H1 (cell line): ENCODE measurements at regions not wholly inside any gene's neighbourhood (a gene's known extent, or its start where the extent isn't known, plus 50 kb on each side); places are given as distances from the start of the nearest gene placed in this dataset.

Experiments used
- CTCF ChIA-PET: fragments of 300-600 bp; sonication (Branson Sonifier 250); formaldehyde crosslinking; loops from one replicate; lab custom pipeline; 2021; ENCODE audit not compliant: partially characterized antibody; lab: Charles Lee
- POLR2A ChIA-PET: fragments of 300-600 bp; sonication (Branson Sonifier 250); formaldehyde crosslinking; loops from one replicate; lab custom pipeline; 2021; ENCODE audit warnings: inconsistent platforms; ENCODE audit not compliant: partially characterized antibody; lab: Charles Lee
- DNase-seq, 2 experiments: peaks; one replicate each; pipeline versions ENCODE4 v3.0.0 to v3.0.0-alpha.2; 2010 to 2022; ENCODE audit warnings: low spot score in 2 of 2, low read depth in 1 of 2, mixed read lengths in 1 of 2
- FAIRE-seq: peaks from 2 replicates; lab custom pipeline; 2011; peaks lifted over from hg19 to GRCh38; lab: Jason Lieb, UNC
- H2AFZ ChIP-seq: 2 replicates; pipeline ENCODE4 v1.8.1; 2012; ENCODE audit warnings: low read length, inconsistent platforms
- H2AK5ac ChIP-seq: 2 replicates; pipeline ENCODE4 v1.6.1; 2013; ENCODE audit warnings: low read depth, low read length
- H2BK120ac ChIP-seq: replicated peaks from 2 replicates; pipeline ENCODE3; 2013; ENCODE audit warnings: low read depth, low read length, inconsistent platforms
- H2BK12ac ChIP-seq: 2 replicates; pipeline ENCODE4 v1.6.1; 2013; ENCODE audit warnings: low read depth, low read length
- H2BK15ac ChIP-seq: 2 replicates; pipeline ENCODE4 v1.6.1; 2013; ENCODE audit warnings: low read length
- H2BK20ac ChIP-seq: 2 replicates; pipeline ENCODE4 v1.6.1; 2013; ENCODE audit warnings: low read length
- H2BK5ac ChIP-seq: 2 replicates; pipeline ENCODE4 v1.6.1; 2013; ENCODE audit warnings: low read depth, low read length
- H3K14ac ChIP-seq: 2 replicates; pipeline ENCODE4 v1.6.1; 2013; ENCODE audit warnings: inconsistent platforms; ENCODE audit not compliant: insufficient read length
- H3K18ac ChIP-seq: 2 replicates; pipeline ENCODE4 v1.6.1; 2013; ENCODE audit warnings: low read length; ENCODE audit errors: extremely low read depth
- H3K23ac ChIP-seq: 2 replicates; pipeline ENCODE4 v1.6.1; 2013; ENCODE audit warnings: inconsistent platforms; ENCODE audit not compliant: insufficient read length
- H3K23me2 ChIP-seq: 2 replicates; pipeline ENCODE4 v1.6.1; 2013; ENCODE audit warnings: low read depth, low read length
- H3K27ac ChIP-seq: 2 replicates; pipeline ENCODE4 v1.6.1; 2011; ENCODE audit warnings: low read depth, low read length, inconsistent platforms
- H3K27me3 ChIP-seq, 4 experiments: replicated peaks in 1 of 4; 1 replicate in 1 of 4; 2 replicates in 3 of 4; pipeline versions ENCODE4 v1.6.1 to v1.8.1; 2011 to 2013; ENCODE audit warnings: low read length in 3 of 4, mild to moderate bottlenecking in 3 of 4, inconsistent platforms in 2 of 4, mixed read lengths in 2 of 4, moderate library complexity in 1 of 4; ENCODE audit not compliant: control insufficient read depth in 3 of 4, insufficient read depth in 3 of 4; ENCODE audit errors: extremely low read depth in 1 of 4
- H3K36me3 ChIP-seq, 4 experiments: 2 replicates each; pipeline versions ENCODE4 v1.6.1 to v1.8.1; 2011 to 2013; ENCODE audit warnings: mild to moderate bottlenecking in 4 of 4, low read length in 3 of 4, moderate library complexity in 2 of 4, control low read depth in 1 of 4, inconsistent platforms in 1 of 4; ENCODE audit not compliant: insufficient read depth in 4 of 4, control insufficient read depth in 2 of 4
- H3K4ac ChIP-seq: replicated peaks from 2 replicates; pipeline ENCODE3; 2013; ENCODE audit warnings: low read length, low read depth, mixed read lengths, inconsistent platforms; ENCODE audit not compliant: insufficient read length
- H3K4me1 ChIP-seq, 4 experiments: replicated peaks in 1 of 4; 1 replicate in 1 of 4; 2 replicates in 3 of 4; pipeline versions ENCODE4 v1.6.1 to v1.8.1; 2011 to 2013; ENCODE audit warnings: low read length in 3 of 4, inconsistent platforms in 2 of 4, mixed read lengths in 1 of 4; ENCODE audit not compliant: insufficient read depth in 4 of 4, control insufficient read depth in 3 of 4
- H3K4me2 ChIP-seq, 2 experiments: 2 replicates each; pipeline versions ENCODE4 v1.6.1 to v1.8.1; 2011 to 2013; ENCODE audit warnings: low read depth in 2 of 2, low read length in 2 of 2, control low read depth in 1 of 2, inconsistent platforms in 1 of 2, mild to moderate bottlenecking in 1 of 2; ENCODE audit not compliant: insufficient read depth in 1 of 2
- H3K4me3 ChIP-seq, 4 experiments: fragments of 200-600, 300-600 bp in 1 of 4; sonication (generic), shearing (Covaris generic), sonication (Bioruptor Twin) in 1 of 4; 2 replicates each; pipeline versions ENCODE4 v1.5.1 to v1.8.1; 2011 to 2016; ENCODE audit warnings: low read length in 4 of 4, low read depth in 3 of 4, control low read depth in 2 of 4, inconsistent platforms in 2 of 4, mild to moderate bottlenecking in 2 of 4, mixed read lengths in 1 of 4, moderate library complexity in 1 of 4; ENCODE audit not compliant: insufficient read depth in 2 of 4; ENCODE audit errors: extremely low read depth in 1 of 4
- H3K56ac ChIP-seq: replicated peaks from 2 replicates; pipeline ENCODE3; 2013; ENCODE audit warnings: low read depth, mild to moderate bottlenecking, mixed read lengths, low read length, inconsistent platforms; ENCODE audit not compliant: insufficient read length
- H3K79me1 ChIP-seq: 2 replicates; pipeline ENCODE4 v1.6.1; 2013; ENCODE audit warnings: low read depth, low read length, control low read depth
- H3K79me2 ChIP-seq, 2 experiments: 2 replicates each; pipeline versions ENCODE4 v1.6.1 to v1.8.1; 2012 to 2013; ENCODE audit warnings: low read length in 2 of 2, mild to moderate bottlenecking in 2 of 2, inconsistent platforms in 1 of 2; ENCODE audit not compliant: insufficient read depth in 2 of 2, control insufficient read depth in 1 of 2
- H3K9ac ChIP-seq, 4 experiments: replicated peaks in 1 of 4; 1 replicate in 1 of 4; 2 replicates in 3 of 4; pipeline versions ENCODE4 v1.6.1 to v1.8.1; 2011 to 2013; ENCODE audit warnings: low read depth in 3 of 4, low read length in 3 of 4, control low read depth in 2 of 4, mild to moderate bottlenecking in 2 of 4, moderate library complexity in 2 of 4, inconsistent platforms in 1 of 4; ENCODE audit errors: extremely low read depth in 1 of 4
- H3K9me3 ChIP-seq, 2 experiments: 2 replicates each; pipeline versions ENCODE4 v1.6.1 to v1.8.1; 2012 to 2013; ENCODE audit warnings: mild to moderate bottlenecking in 2 of 2, moderate library complexity in 2 of 2, control low read depth in 1 of 2, inconsistent platforms in 1 of 2, low read depth in 1 of 2, low read length in 1 of 2, mixed read lengths in 1 of 2; ENCODE audit not compliant: insufficient read depth in 2 of 2
- H4K20me1 ChIP-seq, 2 experiments: replicated peaks in 1 of 2; 2 replicates each; pipeline versions ENCODE3 to v1.8.1; 2011 to 2013; ENCODE audit warnings: inconsistent platforms in 2 of 2, low read length in 2 of 2, mild to moderate bottlenecking in 1 of 2; ENCODE audit not compliant: insufficient read depth in 2 of 2, control insufficient read depth in 1 of 2
- H4K5ac ChIP-seq: 2 replicates; pipeline ENCODE4 v1.6.1; 2013; ENCODE audit warnings: low read length, low read depth, mixed read lengths, inconsistent platforms; ENCODE audit not compliant: insufficient read length
- H4K8ac ChIP-seq: 2 replicates; pipeline ENCODE4 v1.8.0; 2013; ENCODE audit warnings: mild to moderate bottlenecking, moderate library complexity, low read length, inconsistent platforms; ENCODE audit not compliant: insufficient read depth; ENCODE audit errors: extremely low read depth
- H4K91ac ChIP-seq: replicated peaks from 2 replicates; pipeline ENCODE3; 2013; ENCODE audit warnings: low read length, mixed read lengths, inconsistent platforms; ENCODE audit not compliant: insufficient read length
- BACH1 ChIP-seq: IDR thresholded peaks from 2 replicates; pipeline ENCODE4 v1.6.1; 2012; ENCODE audit warnings: low read length, improper control_type of control experiment
- CTCF ChIP-seq, 3 experiments: IDR thresholded peaks; 1 replicate in 2 of 3; 2 replicates in 1 of 3; pipeline versions ENCODE4 v1.5.1 to v1.6.1; 2011; ENCODE audit warnings: low read length in 3 of 3, mild to moderate bottlenecking in 3 of 3, inconsistent platforms in 2 of 3, low read depth in 1 of 3, moderate library complexity in 1 of 3; ENCODE audit not compliant: insufficient read depth in 1 of 3; ENCODE audit errors: control extremely low read depth in 1 of 3
- HDAC2 ChIP-seq, 2 experiments: fragments of 300-600 bp in 1 of 2; sonication (generic) in 1 of 2; IDR thresholded peaks; 2 replicates each; pipeline ENCODE4 v1.6.1; 2011 to 2012; ENCODE audit warnings: low read depth in 2 of 2, low read length in 2 of 2, mild to moderate bottlenecking in 2 of 2, moderate library complexity in 2 of 2, borderline replicate concordance in 1 of 2, inconsistent platforms in 1 of 2
- NANOG ChIP-seq: IDR thresholded peaks from 2 replicates; pipeline ENCODE4 v1.6.1; 2011; ENCODE audit warnings: low read length, low read depth, mild to moderate bottlenecking, inconsistent platforms; ENCODE audit not compliant: insufficient read depth, poor library complexity, severe bottlenecking
- POU5F1 ChIP-seq: IDR thresholded peaks from 2 replicates; pipeline ENCODE4 v1.6.1; 2011; ENCODE audit warnings: low read depth, mild to moderate bottlenecking, low read length, moderate library complexity
- RFX5 ChIP-seq: IDR thresholded peaks from 2 replicates; pipeline ENCODE4 v1.6.1; 2011; ENCODE audit warnings: low read depth, low read length, improper control_type of control experiment, borderline replicate concordance
- RNF2 ChIP-seq: fragments of 200-900, 300-1000 bp; sonication (generic); IDR thresholded peaks from 2 replicates; pipeline ENCODE4 v1.7.1; 2016; ENCODE audit warnings: borderline replicate concordance, low read depth, mild to moderate bottlenecking, antibody characterized with exemption, low read length; ENCODE audit not compliant: poor library complexity, severe bottlenecking; ENCODE audit errors: missing control alignments
- SP4 ChIP-seq: IDR thresholded peaks from 2 replicates; pipeline ENCODE4 v1.6.1; 2012; ENCODE audit warnings: low read length, inconsistent platforms
- SUZ12 ChIP-seq: fragments of 200-600 bp; sonication (generic); IDR thresholded peaks from 2 replicates; pipeline ENCODE4 v1.6.1; 2012; ENCODE audit warnings: mild to moderate bottlenecking, inconsistent platforms, low read length, moderate library complexity, mixed read lengths
- TBP ChIP-seq: IDR thresholded peaks from 2 replicates; pipeline ENCODE4 v1.6.1; 2011; ENCODE audit warnings: low read depth, low read length, improper control_type of control experiment
- WGBS, 2 experiments: shearing (Covaris generic) in 1 of 2; methylation state at CpG; one replicate each; pipeline versions ENCODE4 v1.1.6 to v1.1.7; 2013 to 2015; ENCODE audit warnings: low lambda C conversion rate in 2 of 2, mixed read lengths in 2 of 2, inconsistent platforms in 1 of 2, low coverage in 1 of 2, missing lambda C conversion rate in 1 of 2; ENCODE audit not compliant: insufficient replicate concordance in 2 of 2, insufficient coverage in 1 of 2, insufficient read length in 1 of 2; ENCODE audit errors: extremely low coverage in 1 of 2, missing lambda C conversion rate in 1 of 2; 5-methylcytosine and 5-hydroxymethylcytosine counted together

DNA sequence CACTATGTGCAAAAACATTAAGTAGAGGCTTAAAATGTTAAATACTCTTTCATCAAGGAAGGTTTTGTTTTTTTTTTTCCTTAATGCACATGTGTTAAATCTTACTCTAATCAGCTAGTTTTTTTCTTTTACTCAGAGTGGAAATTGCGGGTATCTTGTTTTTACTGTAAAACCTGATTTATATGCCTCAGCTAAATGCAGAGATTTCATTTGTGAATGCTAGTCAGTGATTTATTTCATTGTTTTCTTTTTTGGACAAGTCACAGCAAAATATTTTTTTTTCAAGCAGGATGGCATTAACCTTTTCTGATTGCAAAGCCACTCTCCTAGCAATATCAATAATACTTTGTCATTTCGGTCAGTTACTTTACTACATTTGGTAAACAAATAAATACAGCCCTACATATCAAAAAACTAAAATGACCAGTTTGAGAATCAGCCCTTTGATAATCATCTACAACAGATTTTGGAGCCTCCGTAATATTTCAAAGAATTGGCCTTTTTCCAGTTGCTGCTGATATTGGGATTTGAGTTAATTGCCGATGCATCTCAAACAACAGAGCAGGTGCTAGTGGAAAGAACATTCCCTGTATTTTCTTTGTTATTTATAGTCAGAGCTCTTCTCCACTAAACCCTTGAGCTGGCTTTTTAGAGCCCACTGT is 579.2 kb upstream of the ZNF608 start:
- no peak overlapping the region for H3K4me2 ChIP-seq
- no peak for FAIRE-seq
- 83% methylated on average over 4 of the region's 4 CpGs; no CpG with 5 or more reads in 1 of the 2 experiments for WGBS, 2 experiments
- no peak overlapping the region for H3K23ac ChIP-seq
- no peak overlapping the region for H4K8ac ChIP-seq
- H3K9me3 ChIP-seq: no peaks in the 10 kb centered on the region
- no peak for DNase-seq
- no peak overlapping the region for H2BK5ac ChIP-seq
- H3K4ac ChIP-seq: no peak overlapping the region
- no peak overlapping the region for H2AK5ac ChIP-seq
- H3K56ac ChIP-seq: no peak overlapping the region
- CTCF ChIA-PET: interaction anchor here (1.0 kb wide), 1 partner anchor 15 kb away, joined by 4 read pairs; no protein-coding TSS in a partner anchor
- no peak overlapping the region for H2AFZ ChIP-seq
- no peaks in the 10 kb centered on the region; a peak in 1 of 7 replicates for H3K27me3 ChIP-seq
- no peak overlapping the region for H4K91ac ChIP-seq
- H3K9ac ChIP-seq: no peak overlapping the region
- POLR2A ChIA-PET: no interaction called here
- H3K18ac ChIP-seq: no peak overlapping the region
- H4K5ac ChIP-seq: no peak overlapping the region
- H2BK120ac ChIP-seq: no peak overlapping the region
- no peaks in the 10 kb centered on the region for H3K23me2 ChIP-seq
- H3K36me3 ChIP-seq: no peaks in the 10 kb centered on the region
- H3K79me2 ChIP-seq: no peaks in the 10 kb centered on the region
- no peaks in the 10 kb centered on the region for H4K20me1 ChIP-seq
- no peak overlapping the region for H2BK12ac ChIP-seq
- no peak overlapping the region for H3K4me3 ChIP-seq
- no peak overlapping the region for H3K27ac ChIP-seq
- H3K14ac ChIP-seq: no peak overlapping the region
- no peak overlapping the region for H2BK20ac ChIP-seq
- no peak overlapping the region for H2BK15ac ChIP-seq
- H3K4me1 ChIP-seq: peaks cover 0 to 2% (median under 1%) of the 10 kb centered on the region in 4 experiments; a peak in 4 of 7 replicates
- H3K79me1 ChIP-seq: no peaks in the 10 kb centered on the region
- TF ChIP-seq RNF2 (no peak), SP4 (no peak), HDAC2 (IDR thresholded peaks at IDR 0.05; ENCODE audit: borderline replicate concordance in 1 of 2, low read depth in 2 of 2, low read length in 2 of 2) (no peak), RFX5 (no peak), POU5F1 (no peak), TBP (no peak), SUZ12 (no peak), NANOG (no peak), CTCF (IDR thresholded peaks at IDR 0.05; ENCODE audit: control extremely low read depth in 1 of 3, insufficient read depth in 1 of 3, low read depth in 1 of 3, low read length in 3 of 3) (no peak), BACH1 (no peak)
